ENCODE measurements at regions not wholly inside any gene's neighbourhood (a gene's known extent, or its start where the extent isn't known, plus 50 kb on each side); places are given as distances from the start of the nearest gene placed in this dataset.

DNA sequence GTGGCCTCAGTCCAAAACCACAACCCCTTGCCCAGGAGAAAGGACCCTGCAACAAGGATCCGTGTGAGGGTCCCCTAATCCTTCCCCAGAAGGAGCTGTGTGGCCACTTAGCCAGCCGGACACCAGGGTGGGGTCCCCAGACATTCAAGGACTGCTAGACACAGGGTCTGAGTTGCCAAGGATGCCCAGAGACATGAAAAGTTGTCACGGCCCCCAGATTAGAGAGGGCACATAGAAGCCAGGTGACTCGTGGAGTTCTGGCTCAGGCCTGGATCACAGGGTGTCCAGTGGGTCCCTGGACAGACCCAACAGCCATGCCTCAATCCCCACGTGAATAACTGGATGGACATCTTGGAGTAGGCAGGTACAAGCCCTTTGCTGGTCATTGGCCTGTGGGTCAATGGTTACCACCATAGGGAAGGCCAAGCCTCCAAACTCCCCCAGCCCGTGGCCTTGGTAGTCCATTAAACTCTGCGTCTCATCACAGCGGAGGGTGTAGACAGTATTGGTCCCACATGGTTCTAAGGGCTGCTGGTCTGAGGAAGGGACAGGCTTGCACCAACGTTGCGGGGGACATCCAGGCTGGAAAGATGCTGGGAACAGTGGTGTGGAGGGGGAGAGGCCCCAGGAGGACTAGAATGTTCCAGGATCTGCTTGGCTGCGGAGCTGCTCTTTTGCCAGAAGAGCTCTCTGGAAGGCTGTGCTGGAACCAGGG lies 205.9 kb upstream of the PPP2R2D start:
- no peak for DNase-seq

DNA sequence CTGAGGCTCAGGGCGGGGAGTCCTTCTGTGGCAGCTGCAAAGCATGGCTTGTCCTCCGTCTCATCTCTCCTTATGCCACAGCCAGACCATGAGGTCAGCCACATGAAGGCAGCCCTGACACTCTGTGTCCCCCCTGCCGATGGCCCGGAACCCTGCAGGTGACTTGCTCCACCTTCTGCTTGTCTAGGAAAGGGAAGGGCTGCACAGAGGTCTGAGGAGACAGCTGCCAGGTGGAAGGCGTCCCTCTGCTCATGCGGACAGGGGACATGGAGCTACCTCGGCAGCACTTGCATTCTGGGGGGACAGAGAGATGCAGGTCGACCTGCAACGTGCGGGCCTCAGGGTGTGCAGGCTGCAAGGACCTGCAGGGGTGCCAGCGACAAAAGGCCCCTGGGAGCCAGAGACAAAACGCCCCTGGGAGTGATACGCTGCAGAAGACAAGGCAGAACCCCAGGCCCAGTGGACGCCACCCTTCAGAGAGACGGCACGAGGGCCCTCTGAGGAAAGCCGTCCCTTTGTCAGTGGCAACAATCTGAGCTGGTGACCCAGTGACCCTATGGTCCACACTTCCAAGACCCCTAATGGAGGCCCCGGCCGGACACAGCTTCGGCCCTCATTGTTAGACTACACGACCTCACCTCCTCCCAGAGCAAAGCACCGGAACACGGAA lies 205.2 kb upstream of the PPP2R2D start:
- DNase-seq: no peak

DNA sequence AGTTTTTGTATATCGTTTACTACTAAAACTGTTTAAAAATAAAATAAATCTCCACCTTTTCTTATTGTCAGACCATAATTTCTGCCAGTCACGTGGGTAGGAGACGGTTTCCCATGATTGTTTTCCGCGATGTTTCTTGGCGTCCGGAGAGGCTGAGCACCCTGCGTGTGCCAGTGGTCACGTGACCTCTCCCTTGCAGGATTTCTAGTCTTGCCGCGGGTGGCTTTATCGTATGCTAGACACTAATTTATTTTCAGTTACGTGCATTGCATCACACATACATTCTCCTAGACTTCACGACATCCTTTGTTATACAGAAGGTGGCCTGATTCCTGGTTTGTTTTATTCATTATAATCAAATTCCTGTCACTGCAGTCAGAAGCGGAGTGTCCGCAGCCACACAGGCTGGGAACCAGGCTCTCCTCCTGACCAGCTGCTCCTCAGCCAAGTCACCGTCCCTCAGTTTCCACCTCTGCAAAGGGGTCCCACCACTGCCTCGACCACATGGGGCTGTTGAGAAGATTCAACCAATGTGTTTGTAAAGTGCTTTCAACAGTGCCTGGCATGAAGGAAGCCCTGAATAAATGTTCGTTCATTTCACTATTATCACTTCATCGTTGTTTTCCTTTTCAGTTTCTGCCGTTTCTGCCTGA lies 203.2 kb upstream of the PPP2R2D start:
- DNase-seq: no peak

DNA sequence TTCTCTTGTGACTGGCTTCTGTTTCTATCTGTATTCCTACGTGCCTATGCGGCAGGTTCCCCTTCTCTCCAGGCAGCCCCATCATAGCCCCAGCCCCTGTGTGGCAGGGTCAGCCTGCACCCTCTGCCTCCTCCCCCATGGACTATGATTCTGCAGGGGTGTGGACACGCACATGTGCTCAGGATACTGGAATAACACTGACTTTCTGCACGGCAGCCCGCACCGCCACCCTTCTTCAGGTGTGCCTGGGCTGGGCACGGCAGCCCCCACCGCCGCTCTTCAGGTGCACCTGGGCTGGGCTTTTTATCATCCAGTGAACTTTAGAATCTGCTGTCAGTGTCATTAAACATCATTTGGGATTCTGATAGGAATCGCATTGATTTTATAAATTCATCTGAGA lies 202.6 kb upstream of the PPP2R2D start:
- DNase-seq: no peak

DNA sequence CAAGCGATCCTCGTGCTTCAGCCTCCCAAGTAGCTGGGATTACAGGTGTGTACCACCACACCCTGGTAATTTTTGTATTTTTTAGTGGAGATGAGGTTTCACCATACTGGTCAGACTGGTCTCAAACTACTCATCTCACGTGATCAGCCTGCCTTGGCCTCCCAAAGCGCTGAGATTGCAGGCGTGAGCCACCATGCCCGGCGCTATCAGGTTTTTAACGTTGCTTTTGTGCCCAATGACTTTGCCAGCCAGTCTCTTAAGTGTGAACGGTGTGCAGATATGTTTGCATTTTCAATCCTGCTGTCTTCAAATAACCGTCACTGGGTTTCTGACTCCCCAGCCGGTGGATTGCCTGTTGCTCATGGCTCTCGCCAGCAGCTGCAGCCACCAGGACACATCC lies 201.8 kb upstream of the PPP2R2D start:
- DNase-seq: no peak

DNA sequence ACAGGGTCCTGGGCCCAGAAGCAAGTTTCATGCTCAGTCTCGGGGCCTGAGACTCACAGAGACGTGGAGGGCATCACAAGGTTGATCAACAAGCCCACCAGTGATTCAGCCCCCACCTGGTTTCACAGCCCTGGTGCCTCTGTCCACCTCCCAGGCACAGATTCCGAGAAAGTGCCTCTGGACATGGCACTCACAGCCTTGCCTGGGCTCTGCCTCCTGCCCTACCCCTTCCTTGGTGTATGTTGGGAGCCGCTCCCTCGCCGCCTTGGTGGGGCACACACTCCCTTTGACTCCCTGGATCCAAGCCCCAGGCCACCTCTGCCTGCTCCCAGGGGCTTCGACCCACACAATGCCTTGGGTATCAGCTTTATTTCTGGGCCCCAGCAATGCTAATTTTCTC lies 200.8 kb upstream of the PPP2R2D start:
- no peak for DNase-seq

DNA sequence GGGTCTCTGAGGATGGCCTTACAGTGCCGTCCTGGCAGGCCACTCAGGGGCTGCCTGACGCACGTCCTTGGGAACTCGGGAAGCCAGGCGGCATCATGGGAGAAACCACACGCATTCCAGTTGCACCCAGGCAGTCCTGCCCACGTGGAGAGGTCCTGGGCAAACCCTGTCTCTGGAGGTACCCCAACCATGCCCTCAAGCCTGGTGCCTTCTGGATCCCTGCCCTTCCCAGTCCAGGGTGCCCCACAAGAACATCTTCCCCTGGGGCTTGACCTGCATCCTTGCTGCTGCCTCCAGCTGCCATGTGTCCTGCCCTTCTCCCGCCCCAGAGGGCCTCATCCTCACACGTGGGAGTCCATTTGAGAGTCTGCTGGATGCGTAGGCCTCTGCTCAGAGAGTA lies 200.3 kb upstream of the PPP2R2D start:
- no peak for DNase-seq

DNA sequence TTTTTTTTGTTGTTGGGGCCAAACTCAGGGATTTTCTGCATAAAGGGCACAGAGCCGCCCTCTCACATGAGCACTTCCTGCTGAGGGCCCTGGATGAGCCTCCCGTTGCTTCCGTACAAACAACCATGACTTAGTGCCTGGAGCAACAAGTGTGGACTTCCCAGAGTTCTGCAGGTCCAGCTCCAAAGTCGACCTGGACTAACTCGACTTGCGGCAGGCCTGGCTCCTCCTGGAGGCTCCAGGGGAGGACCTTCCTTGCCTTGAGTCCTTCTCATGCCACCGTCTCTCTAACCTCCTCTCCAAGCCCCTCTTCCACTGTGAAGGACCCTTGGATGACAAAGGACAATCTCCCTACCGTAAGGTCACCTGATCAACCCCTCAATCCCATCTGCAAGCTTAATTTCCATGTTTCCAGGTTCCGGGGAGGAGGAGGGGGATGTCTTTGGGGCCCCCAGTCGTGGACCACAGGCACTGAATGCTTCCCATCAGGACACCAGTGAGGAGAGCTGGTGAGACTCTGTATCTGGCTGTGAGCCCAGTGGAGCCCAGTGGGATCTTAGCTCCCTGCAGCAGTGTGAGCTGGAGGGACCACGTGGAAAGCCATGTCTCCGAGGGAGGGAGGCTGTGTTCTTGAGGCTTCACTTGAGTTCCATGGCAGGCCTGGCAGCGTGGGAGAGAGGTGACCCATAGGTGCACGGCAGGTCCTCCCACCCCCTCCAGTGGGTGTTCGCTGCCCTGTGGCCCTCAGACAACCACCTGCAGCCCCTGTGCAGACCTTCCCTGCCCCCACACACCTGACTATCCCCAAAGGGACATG lies 199.5 kb upstream of the PPP2R2D start:
- DNase-seq: no peak

DNA sequence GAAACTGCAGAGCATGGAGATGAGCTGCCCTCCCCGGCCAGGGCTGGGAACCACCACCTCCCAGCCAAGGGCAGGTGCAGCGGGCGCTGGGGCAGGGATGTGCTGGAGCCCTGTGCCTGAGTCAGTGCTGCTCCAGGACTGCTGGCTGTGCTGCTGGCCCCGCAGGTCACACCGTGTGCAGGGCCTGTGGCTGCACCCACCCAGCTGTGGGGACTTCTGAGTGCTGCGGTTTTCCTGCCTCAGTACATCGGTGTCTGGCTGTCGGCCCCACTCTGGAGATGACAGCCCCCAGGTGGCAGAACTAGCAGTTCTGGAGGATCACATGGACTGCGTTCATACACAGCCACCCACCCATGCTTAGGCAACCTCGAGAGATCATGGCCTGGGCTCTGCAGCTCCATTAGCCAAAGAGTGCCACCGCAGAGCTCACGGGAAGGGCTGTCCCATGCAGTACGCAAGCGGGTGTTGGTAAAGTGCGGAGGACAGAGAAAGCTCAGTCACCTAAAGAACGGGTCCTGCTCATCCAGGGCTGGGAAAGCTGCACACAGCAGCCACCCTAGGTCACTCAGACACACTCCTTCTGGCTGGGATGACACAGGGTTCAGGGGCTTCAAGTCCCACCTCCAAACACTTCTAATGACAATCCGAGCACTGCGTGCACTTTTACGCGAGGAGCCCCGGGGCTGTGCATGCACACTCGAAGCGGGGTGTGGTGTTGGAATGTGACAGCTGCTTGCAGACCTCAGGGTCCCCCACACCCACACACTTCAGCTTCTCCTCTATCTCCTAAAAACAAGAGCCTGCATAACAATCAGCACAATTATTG lies 198.1 kb upstream of the PPP2R2D start:
- DNase-seq: no peak

DNA sequence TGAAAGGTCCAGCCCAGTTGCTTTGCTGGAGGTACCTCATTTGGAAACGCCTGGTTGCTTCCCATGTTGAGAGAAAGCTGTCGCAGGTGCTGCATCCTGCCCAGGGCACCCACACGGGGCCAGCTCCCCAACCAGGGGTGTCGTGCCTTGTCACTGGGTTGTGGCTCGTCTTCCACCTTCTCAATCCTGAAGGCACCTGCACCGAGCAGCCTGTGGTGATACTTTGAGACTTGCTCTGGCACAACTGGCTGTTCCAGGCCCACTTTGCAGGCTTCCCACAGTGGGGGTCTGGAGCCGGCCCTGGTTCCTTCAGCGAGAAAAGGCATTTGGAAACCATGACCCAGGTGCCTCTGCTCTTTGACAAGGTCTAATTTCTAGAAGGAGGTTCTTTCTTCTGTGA lies 197.3 kb upstream of the PPP2R2D start:
- no peak for DNase-seq

DNA sequence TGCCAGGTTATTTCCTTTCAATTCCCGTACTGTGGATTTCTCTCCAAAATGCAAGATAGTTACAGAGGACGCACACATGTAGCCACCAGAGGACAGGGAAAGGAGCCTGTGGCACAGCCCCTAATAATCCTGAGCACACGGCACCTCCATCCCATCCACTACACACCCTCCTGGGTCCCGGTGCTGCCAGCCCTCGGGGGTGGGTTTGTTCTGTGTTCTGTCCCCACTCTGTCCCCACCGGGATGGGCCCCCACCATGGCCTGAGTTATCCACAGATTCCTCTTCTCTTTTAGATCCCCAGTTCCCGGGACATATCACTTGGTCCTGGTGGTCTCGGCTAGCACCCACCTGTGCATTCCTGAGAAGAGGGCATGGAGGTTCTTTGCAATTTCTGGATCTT lies 196.9 kb upstream of the PPP2R2D start:
- DNase-seq: no peak

DNA sequence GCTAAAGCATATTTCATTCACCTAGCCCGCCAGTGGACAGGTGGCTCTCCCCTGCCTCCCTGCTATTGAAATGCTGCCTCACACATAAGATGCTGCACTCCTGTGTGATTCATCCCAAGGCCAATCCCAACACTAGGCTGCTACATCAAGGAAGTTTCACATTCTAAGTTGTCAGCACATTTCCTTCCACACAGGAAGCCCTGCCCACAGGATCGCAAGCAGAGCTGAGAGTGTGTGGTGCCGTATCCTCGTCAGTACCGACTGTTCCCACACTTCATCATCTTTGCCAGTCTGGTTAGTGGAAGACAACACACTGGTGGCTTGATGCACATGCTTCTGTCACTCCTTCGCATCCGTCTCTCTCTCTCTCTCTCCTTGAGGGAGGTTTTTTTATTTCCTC lies 194.3 kb upstream of the PPP2R2D start:
- DNase-seq: no peak

DNA sequence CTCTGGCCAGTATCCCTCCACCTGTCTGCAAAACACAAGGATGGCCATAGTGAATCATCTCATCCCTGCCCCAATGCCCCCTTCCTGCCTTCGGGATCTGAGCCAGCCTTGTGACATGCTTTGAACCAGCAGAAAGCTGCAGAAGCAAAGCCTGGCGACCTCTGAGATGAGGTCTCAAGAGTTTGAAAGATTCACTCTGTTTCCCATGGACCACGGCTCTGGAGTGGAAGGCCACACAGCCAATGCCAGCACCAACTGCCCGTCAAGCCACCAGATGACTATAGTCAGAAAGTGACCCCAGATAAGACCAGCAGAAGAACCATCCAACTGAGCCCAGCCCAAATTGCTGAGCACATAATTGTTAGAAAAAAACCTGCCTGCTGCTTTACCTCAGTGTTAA lies 193.9 kb upstream of the PPP2R2D start:
- no peak for DNase-seq

DNA sequence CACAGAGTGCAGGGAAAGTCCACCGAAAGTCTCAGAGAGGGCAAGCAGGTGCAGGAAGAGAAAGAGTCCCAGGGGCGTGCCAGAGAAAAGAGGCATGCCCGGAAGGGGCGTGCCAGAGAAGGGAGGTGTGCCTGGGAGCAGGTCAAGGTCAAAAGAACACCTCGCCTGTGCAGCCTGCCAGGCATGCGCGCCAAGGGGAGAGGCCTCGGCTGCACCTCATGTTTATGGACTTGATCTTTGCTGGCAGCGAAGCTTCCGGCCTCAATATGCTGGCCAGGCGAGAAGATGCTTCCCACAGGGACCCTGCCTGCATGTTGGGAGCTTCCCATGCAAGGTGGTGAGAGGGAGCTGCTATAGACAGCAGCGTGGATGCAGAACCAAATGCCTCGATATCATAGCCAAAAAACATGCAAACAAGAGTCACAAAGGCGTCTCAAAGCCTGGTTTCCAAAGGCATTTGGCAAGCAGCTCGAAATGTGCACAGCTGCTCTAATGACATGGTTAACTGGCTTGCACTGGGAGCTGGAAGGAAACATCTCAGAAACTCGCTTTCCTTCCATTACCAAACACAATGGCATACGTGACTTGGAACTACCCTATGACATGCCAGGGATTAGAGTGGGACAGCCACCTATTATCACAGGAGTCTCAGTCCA lies 192.5 kb upstream of the PPP2R2D start:
- DNase-seq: no peak

DNA sequence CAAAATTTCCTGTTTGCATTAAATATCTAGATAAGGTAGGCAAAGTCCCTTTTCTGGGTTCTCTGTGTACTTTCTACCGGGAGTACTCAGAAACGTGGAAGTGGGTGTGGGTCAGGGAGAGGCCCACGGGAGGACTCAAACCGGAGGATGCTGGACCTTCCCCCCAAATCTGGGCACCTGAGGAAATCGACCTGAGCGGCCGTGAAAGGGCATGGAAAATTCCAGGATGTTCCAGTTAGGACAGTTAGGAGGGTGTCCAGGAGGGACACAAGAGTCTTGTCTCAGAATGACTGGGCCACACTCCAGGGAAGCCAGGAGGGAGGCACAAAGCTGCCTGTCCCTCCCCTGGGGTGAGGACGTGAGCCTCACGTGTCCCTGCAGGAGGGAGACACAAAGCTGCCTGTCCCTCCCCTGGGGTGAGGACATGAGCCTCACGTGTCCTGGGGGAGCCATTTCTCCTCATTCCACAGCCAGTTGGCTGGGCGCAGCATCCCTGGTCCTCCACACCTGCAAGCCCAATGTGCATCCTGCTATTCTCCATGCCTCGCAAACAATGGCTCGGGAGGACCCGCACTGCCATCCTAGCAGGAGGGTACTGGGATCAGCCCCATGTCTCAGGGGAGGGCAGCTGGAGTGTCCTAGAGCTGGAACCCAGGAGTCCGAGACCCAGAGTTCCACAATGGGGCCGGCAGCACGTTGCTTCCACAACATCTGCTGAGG lies 190.5 kb upstream of the PPP2R2D start:
- DNase-seq: no peak

DNA sequence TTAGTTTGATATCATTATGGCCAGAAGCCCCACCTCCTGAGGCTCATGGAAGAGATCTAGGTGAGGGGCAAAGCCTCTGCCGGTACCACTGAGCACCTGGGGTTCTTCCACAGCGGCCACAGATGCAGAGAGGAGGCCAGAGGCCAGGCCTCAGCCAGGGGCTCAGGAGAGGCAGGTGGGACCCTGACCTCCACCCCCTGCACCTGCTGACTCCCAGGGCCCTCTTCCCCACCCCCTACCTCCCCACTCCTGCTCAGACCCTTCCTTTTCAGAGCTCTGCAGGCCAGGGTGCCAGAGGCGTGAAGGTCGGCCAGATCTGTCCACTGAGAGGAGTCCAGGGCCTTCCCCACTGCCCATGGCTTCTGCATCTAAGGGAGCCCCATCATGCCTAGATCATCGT lies 178.7 kb upstream of the PPP2R2D start:
- no peak for DNase-seq

DNA sequence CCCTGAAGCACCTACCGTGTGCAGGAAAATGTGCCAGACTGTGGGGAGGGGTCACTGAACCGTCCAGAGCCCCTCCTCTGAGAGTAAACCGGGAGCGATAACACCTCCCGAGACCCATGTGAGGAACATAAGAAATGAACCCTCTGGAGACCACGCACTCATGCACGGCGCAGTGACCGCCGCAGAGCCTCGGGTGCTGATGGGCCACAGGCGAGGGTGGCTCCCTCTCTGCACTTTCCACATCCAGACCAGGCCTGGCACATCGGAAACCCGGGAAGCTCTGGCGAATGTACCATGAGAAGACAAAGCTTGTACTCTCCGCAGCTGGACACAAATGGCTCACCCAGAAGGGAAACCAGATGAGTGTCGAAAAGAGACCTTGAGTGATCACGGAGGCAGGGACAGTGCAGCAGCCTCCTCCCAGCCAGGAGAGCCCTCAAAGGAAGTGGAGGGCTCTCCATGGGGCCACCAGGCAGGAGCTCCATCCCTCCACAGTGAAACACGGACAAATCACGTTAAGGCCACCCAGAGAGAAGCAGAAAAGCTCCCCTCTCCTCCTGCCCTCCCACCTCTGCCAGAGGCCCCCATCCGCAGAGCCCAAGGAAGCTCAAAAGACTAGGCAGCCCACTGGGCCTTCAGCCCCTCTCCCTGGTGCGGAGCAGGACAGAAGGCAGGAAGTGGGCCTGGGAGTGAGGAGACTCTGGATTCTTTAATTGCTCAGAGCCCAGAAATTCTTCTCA lies 178.1 kb upstream of the PPP2R2D start:
- no peak for DNase-seq

DNA sequence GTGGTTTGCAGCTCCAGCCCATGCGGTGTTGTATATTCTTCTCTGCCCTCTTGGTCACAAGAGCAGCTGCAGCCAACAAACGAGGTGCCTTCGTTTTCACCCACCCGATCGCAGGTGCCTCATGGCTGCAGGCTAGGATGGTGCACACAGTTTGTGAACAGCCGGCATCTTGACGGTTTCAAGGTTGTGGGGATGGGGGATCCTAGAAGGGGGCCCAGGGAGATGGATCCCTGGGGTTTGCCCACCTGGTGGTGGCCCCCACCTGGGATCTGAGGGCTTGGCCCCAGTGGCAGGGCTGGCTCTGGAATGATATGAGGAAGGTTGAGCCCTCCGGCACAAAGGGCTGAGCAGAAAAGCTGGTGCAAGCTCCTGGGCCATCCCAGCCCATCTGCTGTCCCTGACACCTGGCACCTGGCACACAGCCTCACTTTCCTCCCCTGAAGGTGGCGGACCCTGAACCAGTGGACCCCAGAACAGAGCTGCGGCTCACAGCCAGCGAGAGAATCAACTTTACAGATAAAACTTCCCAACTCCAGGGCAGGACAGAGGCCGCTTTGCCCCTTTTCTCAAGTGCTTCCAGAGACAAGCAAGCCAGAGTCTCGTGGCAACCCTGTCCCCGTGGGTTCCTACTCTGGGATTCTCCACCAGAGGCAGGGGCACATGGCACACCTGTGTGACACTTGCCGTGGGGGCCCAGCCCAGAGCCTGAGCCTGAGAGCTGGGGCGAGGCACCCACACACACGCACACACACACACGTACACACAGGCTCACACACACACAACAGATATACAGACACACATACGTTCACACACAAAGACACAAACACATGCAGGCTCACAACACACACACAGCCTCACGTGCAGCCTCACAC lies 177.3 kb upstream of the PPP2R2D start:
- no peak for DNase-seq

DNA sequence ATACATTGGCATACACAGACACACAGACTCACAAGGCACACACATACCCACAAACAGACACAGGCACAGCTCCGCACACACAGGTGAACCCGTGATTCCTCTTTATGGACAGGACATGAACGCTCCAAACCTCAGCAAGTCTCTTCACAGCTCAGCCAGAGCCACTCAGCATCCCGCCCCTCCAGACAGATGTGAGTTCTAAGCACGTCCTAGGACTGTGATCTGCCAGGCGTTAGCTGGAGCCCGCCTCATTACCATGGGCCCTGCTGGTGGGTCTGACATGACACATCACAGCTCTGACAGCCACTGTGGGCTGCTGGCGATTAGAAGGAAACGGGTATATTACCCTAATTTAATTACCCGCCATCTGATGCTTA lies 176.7 kb upstream of the PPP2R2D start:
- DNase-seq: no peak
